PC-3 (cell line): ENCODE measurements at regions not wholly inside any gene's neighbourhood (a gene's known extent, or its start where the extent isn't known, plus 50 kb on each side); places are given as distances from the start of the nearest gene placed in this dataset.

Source experiments
- CTCF ChIP-seq: fragments of 300-600 bp; sonication (generic); conservative IDR thresholded peaks from 2 replicates; pipeline ENCODE4 v1.5.1; 2017; ENCODE audit warnings: antibody characterized with exemption, low read depth, mild to moderate bottlenecking, low read length
- EZH2phosphoT487 ChIP-seq: fragments of 300-600 bp; sonication (generic); IDR thresholded peaks from 2 replicates; pipeline ENCODE4 v1.6.1; 2018; ENCODE audit warnings: mild to moderate bottlenecking, antibody characterized with exemption, low read length, borderline replicate concordance

- TF ChIP-seq CTCF (no peak), EZH2phosphoT487 (no peak)
Measured at GRCh38 chr10:10658172-10658785, 359.4 kb upstream of the CELF2 start.
